GM18505 (cell line): ENCODE measurements at regions not wholly inside any gene's neighbourhood (a gene's known extent, or its start where the extent isn't known, plus 50 kb on each side); places are given as distances from the start of the nearest gene placed in this dataset.
"Not testable (repeated sequence)": the region's sequence is repeated elsewhere in the genome, so short reads cannot be mapped to it uniquely, and the experiment has no call there.

Experiments
- ATAC-seq: cut with Tn5 transposase; IDR thresholded peaks from one replicate; pipeline ENCODE4 v1.9.1; 2021; ENCODE audit not compliant: unreplicated experiment
- POLR2A ChIP-seq: IDR thresholded peaks from 4 replicates; pipeline ENCODE4 v1.6.1; 2011; ENCODE audit warnings: borderline replicate concordance; ENCODE audit not compliant: insufficient read depth, insufficient read length; ENCODE audit errors: extremely low read depth

GRCh38 chr6:81373414-81373813, 379.1 kb downstream of the TENT5A start:
- no peak for TF ChIP-seq POLR2A
- no peak for ATAC-seq

- no peak for TF ChIP-seq POLR2A
- no peak for ATAC-seq
Measured at GRCh38 chr6:81371930-81372329, 380.6 kb downstream of the TENT5A start.

- no peak for ATAC-seq
- TF ChIP-seq POLR2A, result no peak
Measured at GRCh38 chr6:81366972-81367371, 385.5 kb downstream of the TENT5A start.

GRCh38 chr6:81362246-81362645, 390.2 kb downstream of the TENT5A start:
- TF ChIP-seq POLR2A, result no peak
- no peak for ATAC-seq

GRCh38 chr6:81353262-81353661, 399.2 kb downstream of the TENT5A start:
- ATAC-seq, result no peak
- no peak for TF ChIP-seq POLR2A

- not testable (repeated sequence) for ATAC-seq
Measured at GRCh38 chr6:81344026-81344425, 408.5 kb downstream of the TENT5A start.

GRCh38 chr6:81340946-81341345, 411.5 kb downstream of the TENT5A start:
- ATAC-seq, result no peak
- no peak for TF ChIP-seq POLR2A

- TF ChIP-seq POLR2A, result no peak
- no peak for ATAC-seq
Measured at GRCh38 chr6:81331526-81331925, 421.0 kb downstream of the TENT5A start.

GRCh38 chr6:81328700-81329099, 423.8 kb downstream of the TENT5A start:
- ATAC-seq, result no peak
- TF ChIP-seq POLR2A, result no peak

- no peak for TF ChIP-seq POLR2A
- ATAC-seq, result no peak
Measured at GRCh38 chr6:81326881-81327561, 425.5 kb downstream of the TENT5A start.

GRCh38 chr6:81309811-81310210, 442.7 kb downstream of the TENT5A start:
- no peak for TF ChIP-seq POLR2A
- no peak for ATAC-seq

GRCh38 chr6:81308577-81309279, 443.8 kb downstream of the TENT5A start:
- ATAC-seq, result no peak
- no peak for TF ChIP-seq POLR2A

- no peak for ATAC-seq
- TF ChIP-seq POLR2A, result no peak
Measured at GRCh38 chr6:81307651-81308214, 444.7 kb downstream of the TENT5A start.

- no peak for TF ChIP-seq POLR2A
- no peak for ATAC-seq
Measured at GRCh38 chr6:81304466-81304865, 448.0 kb downstream of the TENT5A start.

GRCh38 chr6:81300961-81301360, 451.5 kb downstream of the TENT5A start:
- ATAC-seq, result no peak
- TF ChIP-seq POLR2A, result no peak

- TF ChIP-seq POLR2A, result no peak
- ATAC-seq, result no peak
Measured at GRCh38 chr6:81298751-81299150, 453.7 kb downstream of the TENT5A start.
